ENCODE measurements at regions not wholly inside any gene's neighbourhood (a gene's known extent, or its start where the extent isn't known, plus 50 kb on each side); places are given as distances from the start of the nearest gene placed in this dataset.

DNA sequence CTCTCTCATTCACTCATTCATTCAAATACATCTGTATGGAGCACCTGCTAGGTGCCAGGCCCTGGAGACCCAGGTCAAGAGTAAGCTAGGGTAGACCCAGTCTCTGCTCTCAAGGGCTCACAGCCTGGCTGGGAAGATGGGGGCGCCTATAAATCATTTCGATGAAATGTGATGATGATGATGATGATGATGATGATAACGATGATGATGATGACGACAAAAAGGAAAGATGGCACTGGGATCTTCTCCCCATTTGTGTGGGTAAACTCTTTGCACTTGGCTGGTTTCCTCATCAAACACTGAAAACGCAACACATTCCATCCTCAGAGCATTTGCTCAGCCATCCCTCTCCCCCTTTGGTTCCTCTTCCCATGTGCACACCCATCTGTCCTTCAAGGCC lies 188.0 kb upstream of the CDYL start:
- TF ChIP-seq, protein P1, sequence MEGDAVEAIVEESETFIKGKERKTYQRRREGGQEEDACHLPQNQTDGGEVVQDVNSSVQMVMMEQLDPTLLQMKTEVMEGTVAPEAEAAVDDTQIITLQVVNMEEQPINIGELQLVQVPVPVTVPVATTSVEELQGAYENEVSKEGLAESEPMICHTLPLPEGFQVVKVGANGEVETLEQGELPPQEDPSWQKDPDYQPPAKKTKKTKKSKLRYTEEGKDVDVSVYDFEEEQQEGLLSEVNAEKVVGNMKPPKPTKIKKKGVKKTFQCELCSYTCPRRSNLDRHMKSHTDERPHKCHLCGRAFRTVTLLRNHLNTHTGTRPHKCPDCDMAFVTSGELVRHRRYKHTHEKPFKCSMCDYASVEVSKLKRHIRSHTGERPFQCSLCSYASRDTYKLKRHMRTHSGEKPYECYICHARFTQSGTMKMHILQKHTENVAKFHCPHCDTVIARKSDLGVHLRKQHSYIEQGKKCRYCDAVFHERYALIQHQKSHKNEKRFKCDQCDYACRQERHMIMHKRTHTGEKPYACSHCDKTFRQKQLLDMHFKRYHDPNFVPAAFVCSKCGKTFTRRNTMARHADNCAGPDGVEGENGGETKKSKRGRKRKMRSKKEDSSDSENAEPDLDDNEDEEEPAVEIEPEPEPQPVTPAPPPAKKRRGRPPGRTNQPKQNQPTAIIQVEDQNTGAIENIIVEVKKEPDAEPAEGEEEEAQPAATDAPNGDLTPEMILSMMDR (IDR thresholded peaks at IDR 0.05; ENCODE audit: insufficient read depth, missing control alignments), result no peak
- FAIRE-seq (no peak), DNase-seq (ENCODE audit: insufficient read length, low spot score) (no peak)

DNA sequence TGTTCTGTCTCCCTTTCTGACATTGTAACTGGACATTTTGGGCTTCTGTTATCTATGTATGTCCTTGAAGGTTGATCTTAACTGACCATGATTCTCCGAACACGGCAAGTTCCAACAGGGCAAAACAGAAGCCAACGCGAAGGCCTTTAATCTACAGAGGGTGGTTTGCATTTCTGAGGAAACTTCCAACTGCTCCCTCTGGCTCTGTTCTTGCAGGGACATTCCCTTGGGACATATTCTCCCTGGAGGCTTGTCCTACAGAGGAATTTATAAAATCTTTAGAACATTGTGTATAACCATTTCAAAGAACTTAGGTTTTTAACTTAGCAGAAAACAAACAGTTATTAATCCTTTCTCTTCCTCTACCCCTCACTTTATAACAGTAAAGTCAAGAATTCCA lies 189.0 kb upstream of the CDYL start:
- TF ChIP-seq, protein P1 (IDR thresholded peaks at IDR 0.05; ENCODE audit: insufficient read depth, missing control alignments), result no peak
- DNase-seq (ENCODE audit: insufficient read length, low spot score) (no peak), FAIRE-seq (no peak)

DNA sequence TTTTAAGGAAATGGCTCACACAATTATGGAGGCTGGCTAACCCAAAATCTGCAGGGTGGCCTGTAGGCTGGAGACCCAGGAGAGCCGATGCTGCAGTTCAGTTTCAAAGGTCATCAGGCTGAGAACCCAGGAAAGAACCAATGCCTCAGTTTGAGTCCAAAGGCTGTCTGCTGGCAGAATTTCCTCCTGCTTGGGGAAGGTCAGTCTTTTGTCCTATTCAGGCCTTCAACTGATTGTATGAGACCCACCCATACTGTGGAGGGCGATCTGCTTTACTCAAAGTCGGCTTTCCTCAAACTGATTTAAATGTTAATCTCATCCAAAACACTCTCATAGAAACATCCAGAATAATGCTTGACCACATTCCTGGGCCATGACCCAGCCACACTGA lies 189.7 kb upstream of the CDYL start:
- TF ChIP-seq, protein P1 (IDR thresholded peaks at IDR 0.05; ENCODE audit: insufficient read depth, missing control alignments), result no peak
- DNase-seq (ENCODE audit: insufficient read length, low spot score) (no peak), FAIRE-seq (no peak)

DNA sequence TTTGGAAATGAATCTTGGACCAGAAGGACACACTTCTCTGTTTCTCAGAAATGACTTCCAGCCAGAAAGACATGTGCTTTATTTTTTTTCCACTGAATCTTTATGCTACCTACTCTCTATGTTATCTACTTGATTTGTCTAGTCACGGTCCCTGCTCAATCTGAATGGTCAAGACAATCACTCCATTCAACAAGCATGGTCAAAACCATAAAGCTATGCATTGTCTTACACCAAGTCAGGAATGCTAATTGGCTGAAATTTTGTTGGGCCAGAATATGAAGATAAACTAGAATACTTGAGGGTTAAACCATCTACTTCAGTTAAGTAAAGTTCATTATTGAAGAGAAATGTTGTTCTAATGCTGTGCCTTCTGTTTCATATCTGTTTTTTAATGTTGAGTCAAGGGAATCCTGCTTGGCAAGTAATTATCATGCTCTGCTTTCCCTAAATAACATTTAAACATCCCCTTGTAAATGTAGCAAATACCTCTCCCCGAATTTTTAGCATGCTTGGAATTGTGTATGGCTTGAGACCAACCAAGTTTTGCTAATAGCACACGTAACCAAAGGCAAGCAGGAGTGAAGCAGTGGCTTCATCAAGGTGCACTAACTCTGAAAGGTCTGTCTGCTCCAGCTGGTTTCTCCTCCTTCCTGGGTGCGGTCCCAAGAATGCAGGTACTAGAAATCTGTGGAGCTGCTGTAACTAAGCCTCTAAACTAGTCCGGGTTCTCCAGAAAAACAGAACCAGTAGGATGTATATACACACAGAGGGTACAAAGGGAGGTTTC lies 190.3 kb upstream of the CDYL start:
- TF ChIP-seq, protein P1 (IDR thresholded peaks at IDR 0.05; ENCODE audit: insufficient read depth, missing control alignments), result no peak
- no peak for DNase-seq (ENCODE audit: insufficient read length, low spot score)
- FAIRE-seq, result no peak

DNA sequence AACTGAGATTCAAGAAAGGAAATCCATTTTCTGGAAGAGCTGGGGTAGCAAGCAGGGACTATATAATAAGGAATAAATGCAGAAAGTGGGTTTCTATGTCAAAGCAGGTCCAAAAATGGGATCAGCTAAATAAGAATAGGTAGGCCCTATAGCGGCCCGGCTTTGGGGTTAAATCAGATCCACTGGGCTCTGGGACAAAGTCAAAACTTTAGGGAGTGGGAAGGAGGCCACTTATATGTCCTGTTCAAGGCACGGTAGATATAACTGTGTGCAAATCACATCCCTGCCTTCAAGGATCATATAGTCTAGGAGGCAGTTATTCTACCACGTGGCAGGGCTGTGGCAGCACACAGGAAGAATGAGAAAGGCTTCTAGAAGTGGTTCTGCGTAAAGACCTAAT lies 191.4 kb upstream of the CDYL start:
- DNase-seq (ENCODE audit: insufficient read length, low spot score), result no peak
- TF ChIP-seq, protein P1 (IDR thresholded peaks at IDR 0.05; ENCODE audit: insufficient read depth, missing control alignments), result no peak
- no peak for FAIRE-seq

DNA sequence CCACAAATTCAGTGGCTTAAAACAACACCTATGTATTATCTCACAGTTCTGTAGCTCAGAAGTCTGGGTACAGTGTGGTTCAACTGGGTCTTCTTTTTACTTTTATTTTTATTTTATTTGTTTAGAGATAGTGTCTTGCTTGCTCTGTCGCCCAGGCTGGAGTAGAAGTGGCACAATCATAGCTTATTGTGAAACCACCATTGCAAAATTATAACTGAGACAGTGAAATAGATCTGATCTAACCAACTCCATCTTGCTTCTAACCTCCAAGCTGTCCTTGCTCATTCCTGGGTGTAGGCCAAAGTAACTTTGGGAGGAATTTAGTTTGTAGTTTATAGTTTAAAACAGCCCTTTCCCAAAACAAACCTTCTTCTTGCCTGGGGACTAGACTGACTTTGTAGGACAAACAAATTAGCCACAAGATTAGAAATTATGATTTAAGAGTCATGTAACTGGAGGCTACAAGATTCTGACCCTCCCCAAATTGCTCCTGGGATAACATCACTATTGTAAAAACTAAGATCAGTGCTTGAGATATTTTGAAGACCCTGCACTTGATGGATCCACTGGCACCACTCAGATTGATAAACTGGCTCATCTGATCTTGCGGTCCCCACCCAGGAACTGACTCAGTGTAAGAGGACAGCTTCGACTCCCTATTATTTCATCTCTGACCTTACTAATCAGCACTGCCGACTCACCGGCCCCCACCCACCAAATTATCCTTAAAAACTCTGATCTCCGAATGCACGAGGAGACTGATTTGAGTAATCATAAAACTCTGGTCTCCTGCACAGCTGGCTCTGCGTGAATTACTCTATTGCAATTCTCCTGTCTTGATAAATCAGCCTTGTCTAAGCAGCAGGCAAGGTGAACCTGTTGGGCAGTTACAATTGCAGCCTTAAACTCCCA lies 193.4 kb upstream of the CDYL start:
- DNase-seq (ENCODE audit: insufficient read length, low spot score), result no peak
- TF ChIP-seq, protein P1 (IDR thresholded peaks at IDR 0.05; ENCODE audit: insufficient read depth, missing control alignments), result no peak
- FAIRE-seq, result no peak

All from D721Med (cell line).